ENCODE measurements at regions not wholly inside any gene's neighbourhood (a gene's known extent, or its start where the extent isn't known, plus 50 kb on each side); places are given as distances from the start of the nearest gene placed in this dataset.
"Not testable (repeated sequence)": the region's sequence is repeated elsewhere in the genome, so short reads cannot be mapped to it uniquely, and the experiment has no call there.

DNA sequence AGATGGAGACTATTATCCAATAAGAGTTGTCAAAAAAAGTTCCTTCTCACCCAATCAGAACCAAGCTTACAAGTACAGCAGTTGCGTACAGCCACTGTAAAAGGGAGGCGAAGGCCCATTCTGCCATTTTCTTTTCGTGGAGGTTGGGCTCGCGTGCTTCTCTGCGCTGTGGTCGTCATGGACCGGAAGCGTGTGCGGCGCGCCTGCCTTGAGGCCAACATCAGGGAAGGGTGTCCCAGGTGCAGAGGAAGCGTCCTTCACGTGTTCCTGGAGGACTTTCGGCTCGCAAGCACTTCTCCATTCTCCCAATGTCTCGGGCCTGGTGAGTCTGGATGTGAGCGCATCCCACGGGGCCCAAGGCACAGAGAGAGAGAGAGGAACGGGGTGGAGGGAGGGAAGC is 85.8 kb downstream of the TBC1D26 start:
- TF ChIP-seq EZH2 (IDR thresholded peaks at IDR 0.05); SIN3A (IDR thresholded peaks at IDR 0.05; ENCODE audit: low read depth); EZH2phosphoT487 (IDR thresholded peaks at IDR 0.05; ENCODE audit: borderline replicate concordance); POLR2A (IDR thresholded peaks at IDR 0.05; ENCODE audit: borderline replicate concordance, extremely low read depth, insufficient read depth, insufficient read length); SRF (IDR thresholded peaks at IDR 0.05; ENCODE audit: low read depth): not testable (repeated sequence)
- TF ChIP-seq, protein P1, sequence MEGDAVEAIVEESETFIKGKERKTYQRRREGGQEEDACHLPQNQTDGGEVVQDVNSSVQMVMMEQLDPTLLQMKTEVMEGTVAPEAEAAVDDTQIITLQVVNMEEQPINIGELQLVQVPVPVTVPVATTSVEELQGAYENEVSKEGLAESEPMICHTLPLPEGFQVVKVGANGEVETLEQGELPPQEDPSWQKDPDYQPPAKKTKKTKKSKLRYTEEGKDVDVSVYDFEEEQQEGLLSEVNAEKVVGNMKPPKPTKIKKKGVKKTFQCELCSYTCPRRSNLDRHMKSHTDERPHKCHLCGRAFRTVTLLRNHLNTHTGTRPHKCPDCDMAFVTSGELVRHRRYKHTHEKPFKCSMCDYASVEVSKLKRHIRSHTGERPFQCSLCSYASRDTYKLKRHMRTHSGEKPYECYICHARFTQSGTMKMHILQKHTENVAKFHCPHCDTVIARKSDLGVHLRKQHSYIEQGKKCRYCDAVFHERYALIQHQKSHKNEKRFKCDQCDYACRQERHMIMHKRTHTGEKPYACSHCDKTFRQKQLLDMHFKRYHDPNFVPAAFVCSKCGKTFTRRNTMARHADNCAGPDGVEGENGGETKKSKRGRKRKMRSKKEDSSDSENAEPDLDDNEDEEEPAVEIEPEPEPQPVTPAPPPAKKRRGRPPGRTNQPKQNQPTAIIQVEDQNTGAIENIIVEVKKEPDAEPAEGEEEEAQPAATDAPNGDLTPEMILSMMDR (IDR thresholded peaks at IDR 0.05 in 2 of 3, conservative IDR thresholded peaks at IDR 0.05 in 1 of 3; ENCODE audit: borderline replicate concordance in 1 of 3, insufficient read depth in 1 of 3, low read depth in 2 of 3, low read length in 2 of 3): not testable (repeated sequence)
- TF ChIP-seq, protein P2, sequence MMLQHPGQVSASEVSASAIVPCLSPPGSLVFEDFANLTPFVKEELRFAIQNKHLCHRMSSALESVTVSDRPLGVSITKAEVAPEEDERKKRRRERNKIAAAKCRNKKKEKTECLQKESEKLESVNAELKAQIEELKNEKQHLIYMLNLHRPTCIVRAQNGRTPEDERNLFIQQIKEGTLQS (IDR thresholded peaks at IDR 0.05): not testable (repeated sequence)
- TF ChIP-seq, protein P3, sequence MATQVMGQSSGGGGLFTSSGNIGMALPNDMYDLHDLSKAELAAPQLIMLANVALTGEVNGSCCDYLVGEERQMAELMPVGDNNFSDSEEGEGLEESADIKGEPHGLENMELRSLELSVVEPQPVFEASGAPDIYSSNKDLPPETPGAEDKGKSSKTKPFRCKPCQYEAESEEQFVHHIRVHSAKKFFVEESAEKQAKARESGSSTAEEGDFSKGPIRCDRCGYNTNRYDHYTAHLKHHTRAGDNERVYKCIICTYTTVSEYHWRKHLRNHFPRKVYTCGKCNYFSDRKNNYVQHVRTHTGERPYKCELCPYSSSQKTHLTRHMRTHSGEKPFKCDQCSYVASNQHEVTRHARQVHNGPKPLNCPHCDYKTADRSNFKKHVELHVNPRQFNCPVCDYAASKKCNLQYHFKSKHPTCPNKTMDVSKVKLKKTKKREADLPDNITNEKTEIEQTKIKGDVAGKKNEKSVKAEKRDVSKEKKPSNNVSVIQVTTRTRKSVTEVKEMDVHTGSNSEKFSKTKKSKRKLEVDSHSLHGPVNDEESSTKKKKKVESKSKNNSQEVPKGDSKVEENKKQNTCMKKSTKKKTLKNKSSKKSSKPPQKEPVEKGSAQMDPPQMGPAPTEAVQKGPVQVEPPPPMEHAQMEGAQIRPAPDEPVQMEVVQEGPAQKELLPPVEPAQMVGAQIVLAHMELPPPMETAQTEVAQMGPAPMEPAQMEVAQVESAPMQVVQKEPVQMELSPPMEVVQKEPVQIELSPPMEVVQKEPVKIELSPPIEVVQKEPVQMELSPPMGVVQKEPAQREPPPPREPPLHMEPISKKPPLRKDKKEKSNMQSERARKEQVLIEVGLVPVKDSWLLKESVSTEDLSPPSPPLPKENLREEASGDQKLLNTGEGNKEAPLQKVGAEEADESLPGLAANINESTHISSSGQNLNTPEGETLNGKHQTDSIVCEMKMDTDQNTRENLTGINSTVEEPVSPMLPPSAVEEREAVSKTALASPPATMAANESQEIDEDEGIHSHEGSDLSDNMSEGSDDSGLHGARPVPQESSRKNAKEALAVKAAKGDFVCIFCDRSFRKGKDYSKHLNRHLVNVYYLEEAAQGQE (IDR thresholded peaks at IDR 0.05; ENCODE audit: low read depth): not testable (repeated sequence)

All from HCT116 (cell line).